NCI-H2081 treated with DMSO at 0.1 percent for 48 hours (cell line): ENCODE measurements at regions not wholly inside any gene's neighbourhood (a gene's known extent, or its start where the extent isn't known, plus 50 kb on each side); places are given as distances from the start of the nearest gene placed in this dataset.

Experiments used
- DNase-seq: peaks from one replicate; lab custom pipeline; 2025; lab: John Stamatoyannopoulos, UW

DNA sequence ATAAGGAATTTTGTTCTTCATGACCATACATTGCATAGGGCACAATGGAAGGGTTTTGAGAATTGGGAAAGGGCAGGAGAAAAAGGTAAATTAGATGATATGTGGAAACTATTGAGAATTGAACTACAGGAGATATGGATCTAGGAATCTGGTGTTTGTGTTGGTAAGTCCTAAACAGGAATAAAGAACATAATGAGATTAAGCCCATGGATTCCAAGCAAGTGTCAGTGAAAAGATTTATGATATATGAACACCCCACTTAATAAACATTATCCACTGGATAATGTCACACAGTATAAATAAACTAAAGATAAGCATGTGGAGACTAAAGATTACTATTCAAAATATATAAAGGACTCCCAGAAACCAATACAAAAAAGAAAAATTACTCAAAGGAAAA is 98.2 kb downstream of the TNFSF18 start:
- DNase-seq: no peak

DNA sequence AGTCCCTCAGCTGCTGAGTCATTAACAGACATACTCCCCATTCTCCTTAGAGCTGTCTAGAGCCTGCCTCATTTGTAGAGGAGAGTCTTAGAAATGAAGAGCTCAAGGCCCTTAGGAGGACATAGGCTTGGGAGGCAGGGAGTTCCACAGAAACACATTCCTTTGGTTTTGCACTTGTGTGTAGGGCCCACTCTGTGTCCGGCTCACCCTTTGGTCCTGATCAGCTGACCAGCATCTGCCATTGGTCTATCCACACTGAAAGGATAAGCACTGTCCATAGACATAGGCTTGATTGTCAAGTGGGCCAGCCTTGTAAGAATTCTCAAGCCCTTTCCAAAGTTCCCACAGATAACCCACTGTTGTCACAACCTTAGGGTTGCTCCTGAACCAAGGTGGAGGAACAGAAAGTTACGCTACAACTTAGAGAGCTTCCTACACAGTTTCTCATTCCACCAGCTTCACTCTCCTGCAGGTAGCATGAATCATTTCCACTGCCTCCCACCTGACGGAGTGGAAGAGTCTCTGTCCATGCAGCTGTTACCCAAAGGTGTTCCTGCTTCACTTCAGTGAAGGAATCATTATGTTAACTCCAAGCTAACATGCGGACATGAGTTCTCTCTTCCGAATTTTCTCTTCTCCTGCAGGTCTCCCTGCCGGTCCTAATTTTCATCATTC is 96.1 kb downstream of the TNFSF18 start:
- no peak for DNase-seq

DNA sequence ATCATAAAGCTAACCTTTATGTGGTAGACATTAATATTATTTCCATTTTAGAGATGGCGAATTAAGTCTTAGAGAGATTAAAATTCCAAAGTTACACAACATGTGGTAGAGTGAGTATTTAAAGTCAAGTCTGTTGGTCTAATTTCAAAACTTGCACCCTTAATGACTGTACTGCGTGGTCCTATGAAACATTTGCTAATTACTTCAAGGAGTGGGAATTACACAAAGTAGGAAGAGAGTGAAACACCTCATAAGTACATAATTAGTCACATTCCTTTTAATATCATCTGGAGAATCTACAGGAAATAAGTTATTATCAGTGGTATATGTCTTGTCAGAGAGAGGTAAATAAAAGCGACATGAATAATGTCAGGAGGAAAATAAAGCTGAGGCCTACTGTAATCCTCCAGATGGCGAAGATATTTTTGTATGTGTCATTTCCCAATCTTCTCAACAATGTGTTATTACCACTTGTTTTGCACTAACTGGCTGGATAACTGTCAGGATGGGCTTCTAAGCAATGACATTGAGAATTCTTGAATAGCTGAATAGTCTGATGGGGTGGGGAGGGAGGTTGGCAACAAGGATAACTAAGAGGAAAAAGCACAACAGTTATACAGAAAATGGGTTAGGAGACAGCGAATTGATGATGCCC is 95.5 kb downstream of the TNFSF18 start:
- DNase-seq: no peak

DNA sequence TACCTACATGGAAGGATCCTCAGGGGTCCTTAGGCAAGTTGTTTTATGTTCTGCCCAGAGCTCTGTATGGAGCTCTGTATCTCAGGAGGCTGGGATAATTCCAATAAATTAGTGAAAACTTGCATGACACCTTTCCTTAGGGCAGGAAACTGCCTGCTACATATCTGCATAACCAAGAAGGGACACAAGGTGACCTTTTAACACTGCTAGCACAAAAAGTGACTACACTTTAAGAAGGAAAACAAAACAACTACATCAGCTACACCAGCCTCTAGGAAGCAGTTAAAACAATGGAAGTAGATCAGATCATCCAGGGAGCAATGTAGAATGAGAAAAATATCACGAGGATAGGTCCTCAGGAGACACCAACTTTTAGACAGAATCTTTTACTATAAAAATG is 93.9 kb downstream of the TNFSF18 start:
- DNase-seq: no peak

DNA sequence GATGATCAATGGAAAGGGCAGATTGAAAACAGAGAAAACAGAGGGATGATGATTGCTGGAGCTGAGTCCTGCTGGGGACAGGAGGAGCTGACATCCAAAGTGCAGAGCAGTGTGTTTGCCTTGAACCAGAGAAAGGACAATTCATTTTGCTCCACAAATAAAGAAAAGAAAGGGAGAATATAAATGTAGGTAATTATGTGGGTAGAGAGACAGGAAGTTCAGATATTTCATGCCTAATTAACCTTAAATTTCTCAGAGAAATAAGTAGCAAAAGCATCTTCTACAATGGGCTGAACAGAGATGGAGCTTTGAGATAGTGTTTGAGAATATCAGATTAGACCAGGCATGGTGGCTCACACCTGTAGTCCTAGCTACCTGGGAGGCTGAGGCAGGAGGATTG is 93.2 kb downstream of the TNFSF18 start:
- no peak for DNase-seq

DNA sequence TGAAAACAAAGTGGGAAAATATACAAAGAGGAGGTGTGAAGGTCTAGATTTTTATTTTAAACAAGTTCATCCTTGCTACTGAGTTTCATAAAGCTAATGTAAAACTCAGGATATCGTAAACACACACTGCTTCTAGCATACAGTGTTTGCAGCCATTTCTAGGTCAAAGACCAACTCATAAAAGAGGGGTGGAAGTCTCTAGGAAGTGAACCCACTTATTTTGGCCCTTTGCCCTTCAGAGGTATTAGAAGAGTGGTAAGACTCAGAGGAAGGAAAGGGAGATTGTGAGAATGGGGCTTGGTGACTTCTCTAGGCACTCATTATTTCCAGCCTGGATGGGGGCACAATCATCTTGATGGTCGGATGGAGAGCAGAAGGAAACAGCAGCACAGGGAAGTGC is 91.2 kb downstream of the TNFSF18 start:
- no peak for DNase-seq

DNA sequence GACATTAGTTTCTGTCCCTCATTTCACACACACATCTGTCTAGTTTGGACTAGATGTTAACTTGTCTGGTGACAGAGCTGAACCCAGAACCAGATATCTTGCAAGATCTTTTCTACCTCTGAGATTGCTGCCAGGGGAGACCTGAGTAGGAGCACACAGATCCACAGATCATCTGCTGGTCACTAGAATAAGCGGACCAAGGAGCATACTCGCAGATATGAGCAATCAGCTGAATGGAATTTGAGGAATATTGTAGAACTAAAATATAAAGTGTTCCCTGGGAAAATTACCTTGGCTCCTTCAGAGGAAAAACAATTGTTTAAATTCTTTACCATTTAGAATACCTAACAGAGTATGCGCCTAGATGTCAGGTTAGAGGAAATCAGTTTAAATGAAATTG is 90.7 kb downstream of the TNFSF18 start:
- no peak for DNase-seq

DNA sequence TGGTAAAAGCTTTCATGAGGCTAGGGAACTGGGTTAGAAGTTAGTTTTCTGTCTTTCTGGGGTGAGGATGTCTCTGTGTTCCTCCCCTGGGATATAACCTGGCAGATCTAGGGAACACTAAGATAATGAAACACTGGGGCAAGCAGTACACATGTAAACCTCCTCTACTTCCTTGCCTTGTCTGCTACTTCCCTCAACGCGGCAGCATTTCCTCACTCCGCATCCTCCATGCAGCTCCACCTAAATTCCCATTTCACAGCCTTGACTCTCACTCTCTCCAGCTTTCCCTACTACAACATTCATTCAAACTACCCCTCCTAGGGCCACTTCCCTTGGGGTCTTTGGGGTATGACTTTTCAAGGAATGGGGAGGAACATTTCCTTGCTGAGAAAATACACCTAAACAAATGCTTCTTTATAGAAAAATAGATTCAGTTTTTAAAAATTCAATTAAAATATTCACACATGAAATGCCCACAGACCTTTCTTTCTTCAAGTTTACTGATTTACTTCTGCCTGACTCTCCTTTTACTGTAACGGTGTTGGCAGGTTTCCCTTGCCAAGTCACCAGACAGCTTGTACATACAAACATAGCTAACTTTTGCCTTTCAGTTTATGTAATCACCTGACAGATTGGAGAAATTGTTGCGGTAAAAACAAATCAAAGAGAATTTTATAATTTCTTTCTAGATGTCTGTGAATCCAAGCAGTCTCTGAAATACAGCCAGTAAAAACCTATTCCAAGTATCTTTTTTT is 90.1 kb downstream of the TNFSF18 start:
- DNase-seq: no peak

DNA sequence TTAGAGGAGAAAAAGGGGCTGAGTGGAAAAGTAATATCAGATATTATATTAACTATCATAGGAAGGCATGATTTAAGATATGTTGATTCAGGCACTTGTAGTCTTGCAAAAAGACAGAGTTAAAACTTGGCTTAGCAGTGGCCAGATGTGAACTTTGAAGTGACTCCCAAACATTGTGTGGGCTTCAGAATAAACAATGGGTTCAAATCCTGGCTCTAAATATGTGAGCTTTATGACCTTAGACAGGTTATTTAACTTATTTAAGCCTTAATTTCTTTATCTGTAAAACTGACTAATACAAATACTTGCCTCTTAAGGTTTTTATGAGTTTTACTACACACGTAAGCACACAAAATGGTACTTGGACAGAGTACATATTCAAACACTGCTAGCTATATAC is 85.9 kb downstream of the TNFSF18 start:
- no peak for DNase-seq

DNA sequence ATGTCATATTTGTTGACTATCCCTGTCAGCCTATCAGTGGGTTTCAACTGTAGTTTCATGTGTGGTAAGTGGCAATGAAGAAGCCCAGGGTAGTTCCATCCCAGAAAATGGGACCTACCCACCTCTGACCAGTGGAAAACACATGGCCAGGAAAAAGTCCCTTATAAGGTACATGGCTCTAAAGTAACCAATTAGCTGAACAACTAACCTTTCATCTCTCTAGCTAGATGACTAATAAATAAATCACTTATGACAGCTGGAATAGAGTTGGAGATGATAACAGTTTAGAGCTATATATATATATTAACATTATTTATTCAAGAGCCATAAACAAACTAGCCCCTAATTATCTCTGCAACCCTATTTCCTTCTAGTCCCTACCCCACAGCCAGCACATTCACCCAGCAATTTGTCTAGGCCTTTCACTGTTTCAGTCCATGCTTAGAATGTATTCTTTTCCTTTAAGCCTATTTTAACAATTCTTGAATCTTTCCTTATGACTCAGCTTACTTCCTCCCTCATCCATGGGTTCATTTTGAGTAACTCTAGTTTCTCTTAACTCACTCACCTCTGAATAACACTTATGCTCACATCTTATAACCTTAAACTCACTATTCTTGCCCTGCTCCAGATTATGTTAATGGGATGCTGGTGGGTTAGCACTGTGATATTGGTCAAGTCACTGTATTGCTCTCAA is 83.7 kb downstream of the TNFSF18 start:
- DNase-seq: no peak

DNA sequence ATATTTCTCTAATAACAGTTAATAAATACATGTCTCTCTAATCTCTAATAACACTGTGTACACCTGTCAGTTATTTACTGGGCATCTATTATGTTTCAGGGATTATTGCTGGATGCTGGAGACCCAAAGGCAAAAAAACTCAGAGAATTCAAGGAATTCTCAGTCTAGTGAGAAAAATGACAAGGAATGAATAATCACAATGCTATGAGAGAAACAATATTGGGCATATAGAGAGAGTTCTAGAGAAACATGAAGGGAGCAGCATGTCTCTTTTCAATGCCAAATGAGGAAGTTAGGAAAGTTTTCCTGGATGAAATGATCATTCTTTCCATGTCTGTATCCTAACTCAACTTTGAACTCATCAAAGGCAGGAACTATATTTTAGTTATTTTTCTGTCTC is 82.8 kb downstream of the TNFSF18 start:
- no peak for DNase-seq

DNA sequence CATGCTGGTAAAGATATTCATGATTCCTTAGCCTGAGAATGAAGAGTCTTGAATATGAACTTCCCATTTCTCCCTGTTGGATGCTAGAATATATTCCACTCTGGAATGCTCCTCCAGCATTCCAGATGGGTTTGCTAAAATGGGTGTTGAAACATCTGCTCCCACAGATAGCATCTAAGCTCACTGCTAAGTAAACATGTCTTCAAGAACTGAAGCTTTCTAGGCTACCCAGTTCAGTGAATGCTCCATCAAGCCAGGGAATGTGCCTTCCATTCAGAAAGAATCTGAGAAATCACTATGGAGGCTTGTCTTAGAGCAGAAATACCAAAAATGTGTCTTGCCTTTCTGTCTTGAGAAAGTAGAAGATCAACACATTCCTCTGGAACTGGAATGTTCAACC is 81.1 kb downstream of the TNFSF18 start:
- no peak for DNase-seq

DNA sequence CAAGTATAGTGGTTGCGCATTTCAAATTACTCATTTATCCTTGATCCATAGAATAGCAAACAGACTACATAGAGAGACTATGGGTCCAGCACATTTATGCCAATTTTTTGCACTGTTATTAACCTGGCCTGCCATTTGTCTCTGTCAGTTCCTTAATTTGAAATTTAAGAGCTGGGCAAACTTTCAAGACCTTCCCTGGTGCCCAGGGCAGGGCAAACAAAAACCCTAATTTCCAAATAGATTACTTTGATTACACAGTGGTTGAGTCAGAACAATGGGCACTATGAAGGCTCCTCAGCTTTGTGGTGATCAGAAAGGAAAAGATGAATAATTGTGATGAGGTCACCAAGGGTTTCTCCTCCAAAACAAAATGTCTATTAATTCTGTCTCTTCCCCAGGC is 80.6 kb downstream of the TNFSF18 start:
- DNase-seq: no peak

DNA sequence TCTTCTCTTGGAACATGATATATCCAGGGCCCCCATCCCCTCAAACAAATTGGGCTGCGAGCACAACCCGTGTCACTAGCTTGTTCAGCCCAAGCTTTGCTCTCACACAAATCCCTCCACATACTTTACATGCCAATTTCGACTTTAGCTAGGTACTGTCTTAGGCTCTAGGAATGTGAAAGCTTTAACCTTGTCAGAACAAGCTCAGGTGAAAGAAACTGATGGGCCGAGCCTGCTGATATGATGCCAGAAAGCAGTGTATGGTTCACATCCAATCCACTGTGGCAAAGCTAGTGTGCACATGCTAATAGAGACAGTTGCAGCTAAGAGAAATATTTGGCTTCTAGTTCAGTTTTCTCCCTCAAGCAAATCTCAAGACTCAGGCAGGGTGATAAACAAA is 79.5 kb downstream of the TNFSF18 start:
- DNase-seq: no peak

DNA sequence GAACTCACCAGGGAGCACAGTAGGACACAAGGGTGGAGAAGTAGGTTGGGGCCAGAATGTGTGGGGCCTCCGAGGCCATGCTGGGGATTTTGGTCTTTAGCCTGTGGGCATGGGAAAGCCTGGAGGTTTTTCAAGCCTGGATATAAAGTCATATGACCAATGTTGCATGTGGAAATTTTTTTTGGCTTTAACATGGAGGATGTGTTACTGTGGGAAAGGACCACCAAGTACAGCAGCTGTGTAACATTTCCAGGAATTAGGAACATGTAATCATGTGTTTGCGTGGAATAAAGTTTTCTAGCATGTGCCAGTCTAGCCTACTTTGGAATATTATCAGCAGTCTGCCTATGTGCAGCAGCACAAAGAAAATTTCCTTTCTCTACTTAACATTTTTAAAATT is 78.5 kb downstream of the TNFSF18 start:
- DNase-seq: no peak

DNA sequence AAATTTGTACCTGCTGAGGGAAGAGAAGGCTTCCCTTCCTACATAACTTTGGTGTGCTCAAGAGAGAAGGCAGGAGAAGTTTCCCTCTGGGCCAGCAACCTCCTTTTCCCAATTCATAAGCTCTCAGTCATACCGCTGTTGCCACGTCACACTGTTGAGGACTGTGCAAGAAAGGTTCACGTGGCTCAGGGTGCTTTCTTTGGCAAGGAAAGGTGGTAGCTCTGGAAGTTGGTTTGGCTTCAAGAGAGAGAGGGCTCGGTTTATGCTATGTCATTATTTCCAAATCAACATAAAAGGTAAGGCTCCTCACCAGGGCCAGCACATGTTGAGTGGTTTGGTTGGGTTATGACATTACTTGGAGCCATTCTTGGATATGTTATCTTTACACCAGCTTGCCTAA is 77.3 kb downstream of the TNFSF18 start:
- DNase-seq: no peak

DNA sequence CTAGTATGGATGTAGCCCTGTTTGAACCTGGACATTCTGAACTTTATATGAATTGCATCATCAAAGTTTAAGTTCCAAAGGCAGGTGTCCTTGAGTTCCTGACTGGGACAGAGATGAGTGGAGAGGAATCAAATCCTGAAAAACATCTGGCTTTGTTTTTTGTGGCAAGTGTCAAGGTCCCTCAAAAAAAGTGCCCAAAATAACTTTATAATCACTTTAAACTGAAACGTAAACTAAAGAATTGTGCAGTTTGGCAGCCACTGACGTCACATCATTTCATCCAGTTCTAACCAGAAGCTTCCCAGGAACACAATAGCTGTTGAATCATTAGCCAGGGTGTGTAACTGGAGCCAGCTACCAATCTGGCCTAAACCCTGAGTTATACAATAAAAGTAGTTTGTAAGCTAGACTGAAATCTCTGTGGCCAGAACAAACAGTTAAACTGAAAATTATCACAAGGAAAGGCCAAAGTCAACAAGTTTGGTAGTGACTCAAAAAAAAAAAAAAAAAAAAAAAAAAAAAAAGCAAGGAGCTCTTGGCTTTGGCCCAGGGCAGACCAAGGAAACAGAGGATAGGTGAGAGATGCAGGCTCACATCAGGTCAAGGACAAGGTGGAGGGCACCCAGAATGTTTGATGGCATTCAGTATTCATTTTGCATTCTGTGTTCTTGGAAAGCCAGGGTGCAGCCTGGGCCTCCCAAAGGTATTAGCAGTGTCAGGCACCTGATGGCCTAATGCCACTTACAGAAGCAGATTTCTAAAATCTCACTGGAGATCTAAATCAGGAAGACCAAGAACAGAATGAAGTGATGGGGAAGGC is 74.3 kb downstream of the TNFSF18 start:
- DNase-seq: no peak

DNA sequence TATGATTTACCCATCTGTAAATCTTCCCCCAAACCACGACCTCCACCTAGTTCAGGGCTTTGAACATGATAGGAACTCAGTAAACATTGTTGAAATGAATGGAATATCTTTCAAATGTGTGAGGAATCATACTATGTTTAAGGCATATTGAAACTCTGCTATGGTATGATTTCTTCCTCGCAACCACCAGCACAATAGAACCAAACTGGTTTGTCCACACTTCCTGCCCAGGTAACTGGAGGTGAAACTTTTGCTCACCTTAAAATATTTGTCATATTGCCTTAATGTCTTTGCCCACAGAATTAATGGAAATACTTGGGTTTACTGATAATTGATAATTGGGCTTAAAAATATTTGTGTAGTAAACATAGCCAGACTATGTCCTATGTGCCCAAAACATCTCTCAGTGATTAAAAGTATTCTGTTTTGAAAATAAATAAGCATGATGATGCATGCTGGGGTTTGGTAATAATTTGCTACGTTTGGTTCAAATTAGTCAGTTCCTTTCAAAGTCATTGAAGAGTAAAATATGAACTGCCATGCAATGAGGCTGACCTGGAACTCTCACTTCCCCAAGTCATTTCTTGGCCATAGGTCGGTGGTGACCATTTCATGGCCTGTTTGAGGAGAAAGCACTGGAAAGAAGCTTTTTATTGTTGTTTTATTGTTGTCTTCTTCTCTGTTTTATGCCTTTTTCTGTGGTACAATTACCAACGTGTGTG is 73.3 kb downstream of the TNFSF18 start:
- no peak for DNase-seq

DNA sequence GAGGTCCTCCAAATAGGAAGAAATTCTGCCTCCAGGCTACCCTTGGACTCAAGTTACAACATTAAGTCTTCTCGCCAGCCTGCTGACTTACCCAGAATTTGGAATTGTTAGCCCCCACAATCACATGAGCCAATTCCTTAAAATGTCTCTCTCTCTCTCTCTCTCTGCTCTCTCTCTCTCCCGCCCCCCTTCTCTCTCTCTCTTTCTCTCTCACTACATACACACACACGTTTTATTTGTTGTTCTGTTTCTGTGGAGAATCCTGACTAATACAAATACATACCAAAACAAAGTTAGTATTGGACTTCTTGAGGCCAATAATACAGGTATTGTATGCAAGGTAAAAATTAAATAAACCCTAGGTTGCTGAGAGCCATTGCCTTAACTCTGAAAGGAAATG is 72.1 kb downstream of the TNFSF18 start:
- DNase-seq: no peak

DNA sequence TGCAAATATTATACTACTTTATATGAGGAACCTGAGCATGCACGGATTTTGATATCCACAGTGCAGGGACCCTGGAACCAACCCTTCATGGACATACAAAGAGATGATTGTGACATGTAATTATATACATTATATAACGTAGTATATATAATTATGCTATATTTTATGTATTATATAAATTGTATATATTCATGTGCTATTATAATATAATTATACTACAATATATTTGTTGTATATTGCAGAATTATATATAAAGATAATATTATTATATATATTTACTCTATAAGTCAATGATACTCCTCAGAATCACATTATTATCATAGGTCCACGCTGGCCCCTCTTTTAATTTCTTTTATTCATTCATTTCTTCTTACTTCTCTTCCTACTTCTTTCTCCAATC is 70.9 kb downstream of the TNFSF18 start:
- DNase-seq: no peak

DNA sequence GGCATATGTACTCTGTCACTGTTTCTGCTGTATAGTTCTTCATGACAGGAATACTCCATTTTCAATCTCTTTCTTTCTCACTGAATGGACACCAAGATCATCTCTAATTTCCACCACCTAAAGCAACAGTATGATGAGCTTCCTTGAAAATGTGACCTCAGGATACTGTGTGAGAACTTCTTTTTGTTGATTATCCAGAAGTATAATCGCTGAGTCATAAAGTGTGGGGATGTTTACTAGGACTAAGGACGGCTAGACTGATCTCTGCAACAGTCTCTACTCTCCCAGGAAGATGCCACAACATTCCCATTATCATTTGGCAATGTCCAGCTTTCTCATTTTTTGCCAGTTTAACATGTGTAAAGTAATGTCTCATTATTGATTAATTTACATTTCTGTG is 70.3 kb downstream of the TNFSF18 start:
- DNase-seq: no peak
